ENCODE measurements at regions not wholly inside any gene's neighbourhood (a gene's known extent, or its start where the extent isn't known, plus 50 kb on each side); places are given as distances from the start of the nearest gene placed in this dataset.

DNA sequence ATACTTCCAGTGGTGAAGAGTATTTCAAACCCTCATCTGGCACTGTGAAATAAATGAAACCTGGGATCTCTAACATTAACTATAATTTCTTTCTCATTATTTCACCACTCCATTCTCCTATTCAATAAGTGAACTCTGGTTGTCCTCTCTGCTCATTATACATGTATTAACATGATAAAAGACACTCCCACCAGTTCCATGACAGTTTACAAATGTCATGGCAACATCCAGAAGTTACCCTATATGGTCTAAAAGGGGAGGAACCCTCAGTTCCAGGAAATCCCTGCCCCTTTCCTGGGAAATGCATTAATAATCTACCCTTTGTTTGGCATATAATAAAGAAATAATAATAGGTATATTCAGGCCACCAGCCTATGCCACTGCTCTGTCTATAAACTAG lies 62.7 kb upstream of the BRINP3 start:
- in situ Hi-C loops (cut with HindIII; ENCODE audit: low pct_unique_long_range_greater_than_20kb, low sequenced_read_pairs), result no loop called here
- DNase-seq (ENCODE audit: low read depth, low spot score), result peak; percentile 8

- in situ Hi-C loops (cut with HindIII; ENCODE audit: low pct_unique_long_range_greater_than_20kb, low sequenced_read_pairs), result no loop called here
These were observed 74.0 kb upstream of the BRINP3 start for GRCh38 chr1:190551638-190552037.

DNA sequence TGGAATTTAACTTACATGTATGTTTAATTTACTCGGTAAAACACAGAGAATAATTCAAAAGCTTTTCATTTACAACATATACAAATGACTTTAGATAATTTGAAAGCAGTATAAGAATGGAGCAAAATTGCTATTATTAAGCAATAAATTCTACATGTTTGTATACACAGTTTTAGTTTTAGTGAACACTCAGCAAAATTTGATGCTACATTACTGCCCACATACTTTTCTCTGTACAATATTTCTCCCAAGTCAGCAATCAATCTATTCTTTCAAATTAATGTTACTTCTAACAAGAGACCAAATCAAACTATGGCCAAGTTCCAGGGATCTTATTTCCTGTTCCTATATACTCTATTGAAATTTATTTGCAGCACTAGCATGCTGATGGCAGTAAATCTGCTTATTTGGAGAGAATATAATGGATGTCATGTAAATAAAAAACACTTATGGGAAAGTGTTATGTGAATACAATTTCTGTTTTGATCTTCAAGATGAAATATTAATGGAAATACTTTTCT lies 82.6 kb upstream of the BRINP3 start:
- no peak for DNase-seq (ENCODE audit: low read depth, low spot score)
- in situ Hi-C loops (cut with HindIII; ENCODE audit: low pct_unique_long_range_greater_than_20kb, low sequenced_read_pairs), result no loop called here

More at GRCh38 chr1:190551638-190552037, 74.0 kb upstream of the BRINP3 start:
- no peak for DNase-seq (ENCODE audit: low read depth, low spot score)

GRCh38 chr1:190563230-190563629 lies 85.6 kb upstream of the BRINP3 start:
- DNase-seq (ENCODE audit: low read depth, low spot score), result no peak
- in situ Hi-C loops (cut with HindIII; ENCODE audit: low pct_unique_long_range_greater_than_20kb, low sequenced_read_pairs), result no loop called here

GRCh38 chr1:190564117-190564516 lies 86.5 kb upstream of the BRINP3 start:
- no peak for DNase-seq (ENCODE audit: low read depth, low spot score)
- in situ Hi-C loops (cut with HindIII; ENCODE audit: low pct_unique_long_range_greater_than_20kb, low sequenced_read_pairs), result no loop called here

- DNase-seq (ENCODE audit: low read depth, low spot score), result peak; percentile 71
- in situ Hi-C loops (cut with HindIII; ENCODE audit: low pct_unique_long_range_greater_than_20kb, low sequenced_read_pairs), result no loop called here
These were observed 100.4 kb upstream of the BRINP3 start for GRCh38 chr1:190578017-190578416.

DNA sequence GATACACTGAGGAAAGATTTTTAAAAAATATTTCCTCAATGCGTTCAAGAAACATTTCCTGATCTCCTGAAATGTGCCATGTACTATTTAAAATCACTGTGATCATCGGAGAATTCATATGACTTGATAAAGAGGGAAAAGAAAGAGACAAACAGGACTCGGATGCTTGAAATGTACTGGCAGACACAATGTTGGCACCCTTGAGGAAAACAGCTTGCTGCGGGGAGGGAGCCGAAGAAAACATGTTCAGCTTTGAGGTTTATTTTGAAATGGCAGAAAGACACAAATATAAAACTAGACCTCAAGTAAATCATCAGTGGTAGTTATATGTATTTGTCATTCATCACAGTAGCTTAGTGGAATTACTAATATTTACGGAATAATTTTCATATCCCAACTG lies 100.9 kb upstream of the BRINP3 start:
- in situ Hi-C loops (cut with HindIII; ENCODE audit: low pct_unique_long_range_greater_than_20kb, low sequenced_read_pairs), result no loop called here
- peak; percentile 8 for DNase-seq (ENCODE audit: low read depth, low spot score)

GRCh38 chr1:190579552-190580193 lies 102.0 kb upstream of the BRINP3 start:
- DNase-seq (ENCODE audit: low read depth, low spot score), result no peak

DNA sequence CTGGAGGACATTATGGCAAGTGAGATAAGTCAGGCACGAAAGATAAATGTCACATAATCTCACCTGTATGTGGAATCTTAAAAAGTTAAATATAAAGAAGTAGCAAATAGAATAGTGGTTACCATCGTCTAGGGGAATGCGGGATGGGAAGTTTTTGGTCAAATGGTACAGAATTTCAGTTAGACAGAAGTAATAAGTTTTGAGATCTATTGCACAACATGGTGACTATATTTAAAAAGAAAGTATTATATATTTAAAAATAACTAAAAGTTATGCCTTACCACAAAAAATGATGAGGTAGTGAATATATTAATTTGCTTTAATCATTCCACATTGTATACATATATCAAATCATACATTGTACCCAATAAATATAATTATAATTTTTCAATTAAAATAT lies 106.2 kb upstream of the BRINP3 start:
- no peak for DNase-seq (ENCODE audit: low read depth, low spot score)
- in situ Hi-C loops (cut with HindIII; ENCODE audit: low pct_unique_long_range_greater_than_20kb, low sequenced_read_pairs), result no loop called here

More at GRCh38 chr1:190579552-190580193, 102.0 kb upstream of the BRINP3 start:
- in situ Hi-C loops (cut with HindIII; ENCODE audit: low pct_unique_long_range_greater_than_20kb, low sequenced_read_pairs), result no loop called here

GRCh38 chr1:190588424-190588823 lies 110.8 kb upstream of the BRINP3 start:
- in situ Hi-C loops (cut with HindIII; ENCODE audit: low pct_unique_long_range_greater_than_20kb, low sequenced_read_pairs), result no loop called here
- no peak for DNase-seq (ENCODE audit: low read depth, low spot score)

- in situ Hi-C loops (cut with HindIII; ENCODE audit: low pct_unique_long_range_greater_than_20kb, low sequenced_read_pairs), result no loop called here
- DNase-seq (ENCODE audit: low read depth, low spot score), result no peak
These were observed 117.8 kb upstream of the BRINP3 start for GRCh38 chr1:190595438-190595837.

DNA sequence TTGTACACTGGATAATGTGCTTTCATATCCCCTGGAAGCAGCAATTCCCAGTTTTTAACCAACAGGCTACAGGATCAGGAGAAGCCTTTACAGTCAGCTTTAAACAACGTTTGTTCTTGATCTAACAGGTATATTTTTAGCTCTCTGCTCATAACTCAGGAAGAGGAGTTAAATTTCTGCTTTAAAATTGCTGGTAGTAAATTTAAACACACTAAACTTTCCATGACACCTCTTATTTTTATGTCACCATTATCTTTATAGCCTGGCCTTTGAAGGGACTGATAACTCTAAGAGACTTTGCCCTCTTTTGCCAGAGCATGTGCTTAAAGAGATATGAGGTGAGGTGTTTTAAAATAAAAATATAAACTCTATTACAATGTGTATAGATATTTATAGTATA lies 119.6 kb upstream of the BRINP3 start:
- in situ Hi-C loops (cut with HindIII; ENCODE audit: low pct_unique_long_range_greater_than_20kb, low sequenced_read_pairs), result no loop called here

GRCh38 chr1:190599670-190600069 lies 122.0 kb upstream of the BRINP3 start:
- in situ Hi-C loops (cut with HindIII; ENCODE audit: low pct_unique_long_range_greater_than_20kb, low sequenced_read_pairs), result no loop called here
- no peak for DNase-seq (ENCODE audit: low read depth, low spot score)

More for the DNA sequence above, 119.6 kb upstream of the BRINP3 start:
- DNase-seq (ENCODE audit: low read depth, low spot score), result no peak

DNA sequence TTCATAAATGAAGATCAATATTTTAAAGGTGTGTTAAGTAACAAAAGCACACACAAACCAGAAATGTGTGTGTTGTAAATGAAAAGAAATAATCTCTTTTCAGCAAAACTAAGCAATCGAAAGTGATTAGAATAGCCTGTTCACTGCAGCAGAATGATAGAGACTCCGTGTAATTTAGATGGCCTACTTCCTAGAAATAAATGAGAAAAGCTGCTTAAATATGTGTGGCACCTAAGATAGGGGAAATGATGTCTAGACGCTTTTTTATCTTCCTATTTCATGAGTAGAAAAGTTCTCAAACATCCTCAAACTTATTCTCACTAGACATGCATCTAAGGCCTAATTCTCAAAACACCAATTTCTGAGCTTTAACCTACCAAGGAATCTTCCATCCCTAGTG lies 124.7 kb upstream of the BRINP3 start:
- in situ Hi-C loops (cut with HindIII; ENCODE audit: low pct_unique_long_range_greater_than_20kb, low sequenced_read_pairs), result no loop called here
- DNase-seq (ENCODE audit: low read depth, low spot score), result no peak

DNA sequence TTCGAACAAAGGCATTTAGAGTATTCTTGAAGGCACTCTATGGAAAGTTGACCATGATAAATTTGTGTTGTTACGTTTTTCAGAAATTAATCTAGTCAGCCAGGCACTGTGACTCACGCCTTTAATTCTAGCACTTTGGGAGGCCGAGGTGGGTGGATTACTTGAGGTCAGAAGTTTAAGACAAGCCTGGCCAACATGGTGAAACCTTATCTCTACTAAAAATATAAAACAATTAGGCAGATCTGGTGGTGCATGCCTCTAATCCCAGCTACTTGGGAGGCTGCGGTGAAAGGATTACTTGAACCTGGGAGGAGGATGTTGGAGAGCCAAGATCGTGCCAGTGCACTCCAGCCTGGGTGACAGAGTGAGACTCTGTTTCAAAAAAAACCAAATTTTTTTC lies 130.6 kb upstream of the BRINP3 start:
- in situ Hi-C loops (cut with HindIII; ENCODE audit: low pct_unique_long_range_greater_than_20kb, low sequenced_read_pairs), result no loop called here
- no peak for DNase-seq (ENCODE audit: low read depth, low spot score)

GRCh38 chr1:190615818-190616217 lies 138.2 kb upstream of the BRINP3 start:
- in situ Hi-C loops (cut with HindIII; ENCODE audit: low pct_unique_long_range_greater_than_20kb, low sequenced_read_pairs), result no loop called here
- peak; percentile 13 for DNase-seq (ENCODE audit: low read depth, low spot score)

- DNase-seq (ENCODE audit: low read depth, low spot score), result no peak
- in situ Hi-C loops (cut with HindIII; ENCODE audit: low pct_unique_long_range_greater_than_20kb, low sequenced_read_pairs), result no loop called here
These were observed 138.6 kb upstream of the BRINP3 start for GRCh38 chr1:190616235-190616634.

DNA sequence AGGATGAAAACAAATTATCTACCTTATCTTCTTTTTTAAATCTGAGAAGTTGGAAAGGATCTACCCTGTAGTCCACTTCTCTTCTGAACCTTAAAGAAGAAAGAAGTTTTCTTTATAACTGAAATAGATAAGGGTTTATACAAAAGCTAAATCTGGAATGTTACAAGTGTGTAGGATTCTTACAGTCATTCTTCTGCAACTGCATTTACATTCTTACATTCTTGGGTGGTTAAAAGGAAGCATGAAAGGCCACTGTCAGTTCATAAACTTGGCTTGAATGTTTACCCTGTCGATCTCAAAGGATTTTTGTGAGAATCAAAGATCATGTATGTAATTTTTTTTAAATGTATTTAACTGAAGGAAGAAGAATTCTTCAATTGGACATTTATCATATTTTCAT lies 142.1 kb upstream of the BRINP3 start:
- in situ Hi-C loops (cut with HindIII; ENCODE audit: low pct_unique_long_range_greater_than_20kb, low sequenced_read_pairs), result no loop called here
- DNase-seq (ENCODE audit: low read depth, low spot score), result no peak

DNA sequence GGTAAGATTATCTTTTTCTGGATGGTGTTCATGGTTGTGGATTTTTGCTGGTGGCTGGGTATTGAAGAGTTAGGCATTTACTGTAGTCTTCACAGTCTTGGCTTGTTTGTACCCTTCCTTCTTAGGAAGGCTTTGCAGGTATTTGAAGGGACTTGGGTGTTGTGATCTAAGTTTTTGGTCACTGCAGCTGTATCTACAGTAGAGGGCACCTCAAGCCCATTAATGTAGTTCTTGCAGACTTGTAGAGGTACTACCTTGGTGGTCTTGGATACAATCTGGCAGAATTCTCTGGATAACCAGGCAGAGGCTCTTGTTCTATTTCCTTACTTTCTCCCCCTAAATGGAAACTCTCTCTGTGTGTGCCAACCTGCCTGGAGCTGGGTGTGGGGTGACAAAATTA lies 155.8 kb upstream of the BRINP3 start:
- in situ Hi-C loops (cut with HindIII; ENCODE audit: low pct_unique_long_range_greater_than_20kb, low sequenced_read_pairs), result no loop called here
- peak; percentile 30 for DNase-seq (ENCODE audit: low read depth, low spot score)

DNA sequence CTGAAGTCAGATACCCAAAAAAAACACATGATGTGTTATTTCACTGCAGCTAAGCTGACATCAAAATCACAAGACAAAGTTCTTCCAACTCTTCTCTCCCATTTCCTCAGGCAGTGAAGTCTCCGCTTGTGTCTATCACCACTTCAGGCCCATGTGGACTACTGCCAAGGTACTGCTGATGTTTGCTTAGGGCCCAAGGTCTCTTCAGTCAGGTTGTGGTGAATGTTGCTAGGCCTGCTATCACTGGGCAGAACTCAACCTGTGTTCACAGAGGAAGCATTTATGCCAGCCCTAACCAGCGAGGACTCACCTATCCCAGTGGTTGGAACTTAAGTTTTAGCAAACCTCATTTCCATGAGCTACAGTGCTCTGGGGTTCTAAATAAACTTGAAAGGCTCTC lies 156.5 kb upstream of the BRINP3 start:
- DNase-seq (ENCODE audit: low read depth, low spot score), result no peak
- in situ Hi-C loops (cut with HindIII; ENCODE audit: low pct_unique_long_range_greater_than_20kb, low sequenced_read_pairs), result no loop called here

Measured in SK-MEL-5 (cell line).